ENCODE measurements at regions not wholly inside any gene's neighbourhood (a gene's known extent, or its start where the extent isn't known, plus 50 kb on each side); places are given as distances from the start of the nearest gene placed in this dataset.

GRCh38 chr7:15905251-15906040, 219.0 kb upstream of the MEOX2 start:
- DNase-seq = no peak

DNA sequence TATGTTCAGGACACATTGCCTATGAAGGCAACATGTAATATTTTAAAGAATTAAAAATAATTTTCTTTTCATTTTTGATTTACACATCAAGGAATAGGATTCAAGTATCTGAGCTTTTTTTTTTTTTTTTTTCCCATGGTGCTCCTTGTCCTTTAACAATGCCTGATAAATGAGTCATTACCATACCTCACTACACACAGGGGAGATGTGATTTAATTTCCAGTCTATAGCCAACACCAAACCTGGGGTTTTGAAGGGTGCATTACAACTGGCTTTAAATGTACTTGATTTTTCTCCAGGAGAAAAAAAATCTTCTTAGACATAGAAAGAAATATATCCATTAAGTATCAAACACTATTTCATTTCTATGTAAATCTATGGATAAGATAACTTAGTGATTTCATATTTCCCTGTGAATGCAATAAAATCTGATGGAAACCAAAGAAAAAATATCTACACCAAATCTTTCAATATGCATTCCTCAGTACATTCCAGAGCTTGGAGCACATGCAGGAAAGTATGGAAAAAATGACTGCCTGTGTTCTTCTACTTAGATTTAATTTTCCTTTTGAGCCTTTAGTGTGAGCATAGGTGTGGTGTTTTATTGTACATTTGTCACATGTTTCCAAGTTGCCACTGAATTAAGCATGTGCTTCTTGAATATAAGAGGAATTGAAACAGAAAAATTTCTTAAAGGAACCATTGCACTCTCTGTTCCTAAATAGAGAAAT, 204.8 kb upstream of the MEOX2 start:
- no peak for DNase-seq

GRCh38 chr7:15889507-15889906, 203.0 kb upstream of the MEOX2 start:
- DNase-seq = no peak

- no peak for DNase-seq
Observed at GRCh38 chr7:15888090-15888489, 201.6 kb upstream of the MEOX2 start.

- DNase-seq = no peak
Observed at GRCh38 chr7:15886626-15887025, 200.1 kb upstream of the MEOX2 start.

DNA sequence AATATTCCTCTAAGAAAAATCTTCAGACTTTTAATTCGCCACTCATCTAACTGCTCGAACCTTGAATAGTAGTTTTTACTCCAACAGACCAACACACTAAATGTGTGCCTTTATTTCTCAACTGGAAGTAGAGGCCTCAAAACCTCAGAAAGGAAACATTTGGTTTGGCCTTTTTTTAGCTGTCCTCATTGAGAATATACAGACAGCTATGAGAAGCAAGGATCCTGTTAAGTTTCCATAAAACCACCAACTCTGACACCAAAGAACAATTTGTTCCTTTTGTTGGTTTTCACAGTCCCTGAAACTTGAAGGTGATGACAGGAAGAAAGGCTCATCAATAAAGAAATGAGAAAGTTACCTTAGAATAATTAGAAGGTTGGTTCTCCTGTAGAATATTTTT, 199.2 kb upstream of the MEOX2 start:
- DNase-seq = no peak

GRCh38 chr7:15874774-15875173, 188.3 kb upstream of the MEOX2 start:
- no peak for DNase-seq

DNA sequence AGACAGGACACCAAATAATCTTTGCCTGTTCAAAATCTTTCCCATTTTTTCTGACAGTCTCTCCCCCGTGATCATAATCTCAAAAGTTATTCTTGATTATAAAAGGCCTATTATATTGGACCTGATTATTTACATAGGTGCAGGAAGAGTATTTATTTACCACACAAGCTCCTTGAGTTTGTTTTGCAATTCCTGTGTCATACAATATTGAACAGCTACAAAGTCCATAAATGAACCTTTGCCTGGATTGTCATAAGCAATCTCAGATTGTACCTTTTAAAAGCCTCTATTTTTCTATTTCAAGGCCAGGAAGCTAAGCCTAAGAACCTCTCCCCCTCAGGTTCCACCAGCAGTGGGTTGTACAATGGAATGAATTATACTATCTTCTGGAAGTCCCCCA, 183.9 kb upstream of the MEOX2 start:
- no peak for DNase-seq

GRCh38 chr7:15867441-15867840, 181.0 kb upstream of the MEOX2 start:
- no peak for DNase-seq

GRCh38 chr7:15866753-15867152, 180.3 kb upstream of the MEOX2 start:
- no peak for DNase-seq

GRCh38 chr7:15864626-15864991, 178.1 kb upstream of the MEOX2 start:
- DNase-seq = no peak

DNA sequence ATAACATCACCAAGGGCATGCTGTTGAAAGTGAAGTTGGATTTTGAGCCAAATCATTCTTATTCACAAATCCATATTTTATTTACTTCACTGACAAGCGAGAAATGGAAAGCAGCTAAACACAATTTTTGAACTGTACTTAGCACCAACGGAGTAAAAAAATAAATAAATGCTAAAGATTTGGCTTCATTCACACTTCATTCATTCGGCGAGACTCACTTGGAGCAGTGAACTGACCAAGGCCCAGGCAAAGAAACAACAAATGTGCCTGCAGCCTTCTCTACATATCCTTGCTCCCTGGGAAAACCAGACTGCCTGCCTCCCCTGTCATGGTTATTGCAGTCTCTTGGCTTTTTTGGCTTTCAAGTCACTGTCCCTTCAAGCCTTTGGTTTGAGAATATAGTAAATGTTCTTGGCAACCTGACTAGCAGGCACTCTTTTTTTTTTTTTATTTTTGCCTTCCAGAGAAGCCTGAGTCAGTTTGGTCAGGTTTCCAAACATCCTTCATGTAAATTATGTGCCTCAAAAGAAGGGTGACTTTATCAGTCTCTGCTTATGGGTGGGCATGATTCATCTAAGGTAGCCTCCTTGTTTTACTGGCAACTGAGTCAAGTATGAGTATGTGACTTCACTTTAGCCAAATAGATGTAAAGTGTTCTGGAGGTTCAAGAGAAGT, 177.6 kb upstream of the MEOX2 start:
- no peak for DNase-seq

GRCh38 chr7:15862781-15863165, 176.3 kb upstream of the MEOX2 start:
- no peak for DNase-seq

- DNase-seq = no peak
Observed at GRCh38 chr7:15862016-15862780, 175.7 kb upstream of the MEOX2 start.

GRCh38 chr7:15860264-15860949, 173.9 kb upstream of the MEOX2 start:
- no peak for DNase-seq

GRCh38 chr7:15857026-15857425, 170.5 kb upstream of the MEOX2 start:
- no peak for DNase-seq

- no peak for DNase-seq
Observed at GRCh38 chr7:15856311-15856710, 169.8 kb upstream of the MEOX2 start.

GRCh38 chr7:15855525-15856109, 169.1 kb upstream of the MEOX2 start:
- no peak for DNase-seq

- DNase-seq = no peak
Observed at GRCh38 chr7:15854841-15855524, 168.5 kb upstream of the MEOX2 start.

GRCh38 chr7:15853832-15854470, 167.5 kb upstream of the MEOX2 start:
- DNase-seq = no peak

- DNase-seq = no peak
Observed at GRCh38 chr7:15851201-15851600, 164.7 kb upstream of the MEOX2 start.
